NCI-H1105 treated with DMSO at 0.1 percent for 48 hours (cell line): ENCODE measurements at regions not wholly inside any gene's neighbourhood (a gene's known extent, or its start where the extent isn't known, plus 50 kb on each side); places are given as distances from the start of the nearest gene placed in this dataset.

Experiments
- DNase-seq: peaks from one replicate; lab custom pipeline; 2025; lab: John Stamatoyannopoulos, UW

- DNase-seq: peak; percentile 24
Measured at GRCh38 chr13:112124141-112124540, 57.2 kb downstream of the SOX1 start.

GRCh38 chr13:112127564-112128330, 60.8 kb downstream of the SOX1 start:
- no peak for DNase-seq

- no peak for DNase-seq
Measured at GRCh38 chr13:112128331-112128610, 61.3 kb downstream of the SOX1 start.

GRCh38 chr13:112130418-112130817, 63.5 kb downstream of the SOX1 start:
- DNase-seq: no peak

- no peak for DNase-seq
Measured at GRCh38 chr13:112131081-112131712, 64.2 kb downstream of the SOX1 start.

GRCh38 chr13:112131713-112132113, 64.8 kb downstream of the SOX1 start:
- no peak for DNase-seq

GRCh38 chr13:112132142-112132541, 65.2 kb downstream of the SOX1 start:
- peak; percentile 17 for DNase-seq

GRCh38 chr13:112132619-112133018, 65.7 kb downstream of the SOX1 start:
- no peak for DNase-seq

GRCh38 chr13:112133499-112134390, 66.8 kb downstream of the SOX1 start:
- no peak for DNase-seq

GRCh38 chr13:112134391-112135075, 67.6 kb downstream of the SOX1 start:
- no peak for DNase-seq

GRCh38 chr13:112136095-112136494, 69.1 kb downstream of the SOX1 start:
- no peak for DNase-seq

- no peak for DNase-seq
Measured at GRCh38 chr13:112137144-112137543, 70.2 kb downstream of the SOX1 start.

- DNase-seq: no peak
Measured at GRCh38 chr13:112140366-112140765, 73.4 kb downstream of the SOX1 start.

- DNase-seq: no peak
Measured at GRCh38 chr13:112141643-112142400, 74.9 kb downstream of the SOX1 start.

- no peak for DNase-seq
Measured at GRCh38 chr13:112142401-112142930, 75.5 kb downstream of the SOX1 start.

GRCh38 chr13:112143046-112143752, 76.2 kb downstream of the SOX1 start:
- no peak for DNase-seq

GRCh38 chr13:112143753-112144615, 77.0 kb downstream of the SOX1 start:
- no peak for DNase-seq

GRCh38 chr13:112144616-112145550, 77.9 kb downstream of the SOX1 start:
- DNase-seq: no peak
